ENCODE measurements at regions not wholly inside any gene's neighbourhood (a gene's known extent, or its start where the extent isn't known, plus 50 kb on each side); places are given as distances from the start of the nearest gene placed in this dataset.

GRCh38 chr10:120204877-120205276 is 252.2 kb upstream of the PLPP4 start:
- ATAC-seq (no peak), DNase-seq (ENCODE audit: low read depth, low spot score) (no peak)
- no TSS peak for BruUV-seq (replicated peaks)
- H3K9me3 ChIP-seq (ENCODE audit: control insufficient read depth, insufficient read depth, low read depth, low read length) = no peaks in the 10 kb centered on the region
- ChIA-PET POLR2A (no interaction called here), CTCF (no interaction called here)
- no peak for TF ChIP-seq CTCF (IDR thresholded peaks at IDR 0.05)
- TF ChIP-seq TCF7L2 (IDR thresholded peaks at IDR 0.05; ENCODE audit: low read depth, low read length) = no peak
- no peak for TF ChIP-seq SIN3A (IDR thresholded peaks at IDR 0.05; ENCODE audit: borderline replicate concordance, insufficient read depth, low read depth, low read length)
- TF ChIP-seq REST (IDR thresholded peaks at IDR 0.05; ENCODE audit: insufficient read depth in 1 of 2, low read depth in 2 of 2, low read length in 1 of 2) = no peak
- TF ChIP-seq POLR2AphosphoS5 (IDR thresholded peaks at IDR 0.05; ENCODE audit: low read depth, low read length) = no peak
- in situ Hi-C loops (cut with HindIII; ENCODE audit: low pct_unique_long_range_greater_than_20kb, low sequenced_read_pairs) (no loop called here), intact Hi-C loops (cut with micrococcal nuclease; ENCODE audit: unreplicated experiment) (no loop called here)
- H3K36me3 ChIP-seq (ENCODE audit: control insufficient read depth, insufficient read depth, low read length) = no peaks in the 10 kb centered on the region
- no peak overlapping the region for H3K4me3 ChIP-seq (ENCODE audit: low read depth in 2 of 2, low read length in 2 of 2)
- H3K27me3 ChIP-seq (ENCODE audit: control insufficient read depth, insufficient read depth, low read length) = 0 out of 2 replicates have a peak, but pooled peaks cover 2% of the 10 kb centered on the region
- H3K27ac ChIP-seq (ENCODE audit: low read length) = no peak overlapping the region
- H3K4me1 ChIP-seq (ENCODE audit: control insufficient read depth, insufficient read depth, low read length) = no peaks in the 10 kb centered on the region

GRCh38 chr10:120205368-120206018 is 251.5 kb upstream of the PLPP4 start:
- in situ Hi-C loops (cut with HindIII; ENCODE audit: low pct_unique_long_range_greater_than_20kb, low sequenced_read_pairs) (no loop called here), intact Hi-C loops (cut with micrococcal nuclease; ENCODE audit: unreplicated experiment) (no loop called here)
- TF ChIP-seq CTCF (IDR thresholded peaks at IDR 0.05) (no peak), SIN3A (IDR thresholded peaks at IDR 0.05; ENCODE audit: borderline replicate concordance, insufficient read depth, low read depth, low read length) (no peak), POLR2AphosphoS5 (IDR thresholded peaks at IDR 0.05; ENCODE audit: low read depth, low read length) (no peak), TCF7L2 (IDR thresholded peaks at IDR 0.05; ENCODE audit: low read depth, low read length) (no peak), REST (IDR thresholded peaks at IDR 0.05; ENCODE audit: insufficient read depth in 1 of 2, low read depth in 2 of 2, low read length in 1 of 2) (no peak)
- no peak overlapping the region for H3K4me3 ChIP-seq (ENCODE audit: low read depth in 2 of 2, low read length in 2 of 2)
- ATAC-seq (no peak), DNase-seq (ENCODE audit: low read depth, low spot score) (no peak)
- H3K4me1 ChIP-seq (ENCODE audit: control insufficient read depth, insufficient read depth, low read length) = no peaks in the 10 kb centered on the region
- 0 out of 2 replicates have a peak, but pooled peaks cover 2% of the 10 kb centered on the region for H3K27me3 ChIP-seq (ENCODE audit: control insufficient read depth, insufficient read depth, low read length)
- H3K27ac ChIP-seq (ENCODE audit: low read length) = no peak overlapping the region
- ChIA-PET POLR2A (no interaction called here), CTCF (no interaction called here)
- BruUV-seq (replicated peaks) = no TSS peak
- no peaks in the 10 kb centered on the region for H3K36me3 ChIP-seq (ENCODE audit: control insufficient read depth, insufficient read depth, low read length)
- no peaks in the 10 kb centered on the region for H3K9me3 ChIP-seq (ENCODE audit: control insufficient read depth, insufficient read depth, low read depth, low read length)
